Body of pancreas (tissue), 4 donors: ENCODE measurements at regions not wholly inside any gene's neighbourhood (a gene's known extent, or its start where the extent isn't known, plus 50 kb on each side); places are given as distances from the start of the nearest gene placed in this dataset.
"Not testable (repeated sequence)": the region's sequence is repeated elsewhere in the genome, so short reads cannot be mapped to it uniquely, and the experiment has no call there.

Source experiments
- ATAC-seq: fragments of 150-250 bp; one replicate; pipeline ENCODE4 v1.9.1; 2016
- DNase-seq, 4 donors: peaks; one replicate each; pipeline ENCODE4 v3.0.0-alpha.2; 2019
- H3K27ac ChIP-seq, 4 donors: fragments of 200-600 bp; sonication (generic); 1 replicate in 3 of 4; 2 replicates in 1 of 4; pipeline versions ENCODE4 v1.5.1 to v1.6.1; 2016 to 2019; ENCODE audit warnings: mild to moderate bottlenecking in 1 of 4, mixed read lengths in 1 of 4, moderate library complexity in 1 of 4
- H3K27me3 ChIP-seq, 2 donors: fragments of 200-600 bp; sonication (generic); one replicate each; pipeline ENCODE4 v1.6.0; 2016; ENCODE audit warnings: mild to moderate bottlenecking in 1 of 2
- H3K36me3 ChIP-seq, 2 donors: fragments of 200-600 bp; sonication (generic); replicated peaks in 1 of 2; 2 replicates each; pipeline ENCODE4 v1.5.1; 2016; ENCODE audit warnings: low read depth in 2 of 2; ENCODE audit not compliant: insufficient read depth in 1 of 2
- H3K4me1 ChIP-seq: fragments of 200-600 bp; sonication (generic); one replicate; pipeline ENCODE4 v1.6.0; 2016
- H3K4me3 ChIP-seq, 2 donors: fragments of 200-600 bp; sonication (generic); 1 replicate in 1 of 2; 2 replicates in 1 of 2; pipeline ENCODE4 v1.5.1; 2016 to 2019
- H3K9me3 ChIP-seq, 3 donors: fragments of 200-600 bp; sonication (generic); 1 replicate in 2 of 3; 2 replicates in 1 of 3; pipeline ENCODE4 v1.5.1; 2016
- POLR2A ChIP-seq, 3 donors: fragments of 450-650 bp; IDR thresholded peaks; one replicate each; pipeline ENCODE4 v1.6.1; 2016; ENCODE audit warnings: antibody characterized with exemption in 3 of 3, mild to moderate bottlenecking in 2 of 3
- WGBS, 2 donors: methylation state at CpG; one replicate each; pipeline ENCODE4 v1.1.5; 2017; 5-methylcytosine and 5-hydroxymethylcytosine counted together
- intact Hi-C: fragments of 100-400 bp; cut with DNase I; formaldehyde crosslinking; loops from one replicate; pipeline ENCODE4 v1.15.1; 2023
- TF ChIP-seq, protein P1 (sequence below), 7 experiments: fragments of 450-650 bp in 4 of 7; fragments of 200-600 bp in 3 of 7; sonication (generic) in 3 of 7; IDR thresholded peaks; one replicate each; pipeline ENCODE4 v1.5.1; 2016 to 2019; ENCODE audit warnings: antibody characterized with exemption in 7 of 7

DNA sequence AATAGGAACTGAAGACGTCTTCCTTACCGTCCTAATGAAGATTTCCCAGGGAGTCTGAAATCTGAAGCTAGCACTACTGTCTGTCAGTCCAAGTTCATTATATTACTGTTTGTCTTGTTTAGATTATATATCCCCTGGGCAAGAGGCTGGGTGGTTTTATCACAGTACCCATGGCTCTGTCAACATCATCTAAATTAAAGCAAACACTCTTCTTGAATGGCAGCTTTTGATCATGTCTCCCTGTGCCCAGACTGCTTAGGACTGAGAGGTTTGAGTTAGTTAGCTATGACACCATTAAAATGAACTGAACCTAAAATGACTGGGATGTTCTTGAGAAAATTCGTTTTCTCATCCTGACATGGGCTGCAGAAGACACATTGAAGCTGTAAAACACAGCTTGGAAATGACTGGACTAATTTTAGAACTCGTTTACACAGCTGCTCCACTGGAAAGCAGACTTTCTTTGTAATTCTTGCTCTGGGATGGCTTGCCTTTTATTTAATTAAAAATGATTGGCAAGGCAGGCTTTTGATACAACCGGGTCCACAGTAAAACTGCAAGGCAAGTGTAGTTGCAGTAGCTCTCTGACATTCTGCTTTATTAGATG, 243.5 kb downstream of the MFSD1 start:
- Histone ChIP-seq H3K36me3 (no peaks in the 10 kb centered on the region), H3K27ac (no peak overlapping the region), H3K4me1 (peaks cover 6% of the 10 kb centered on the region), H3K27me3 (no peaks in the 10 kb centered on the region), H3K4me3 (no peak overlapping the region), H3K9me3 (no peaks in the 10 kb centered on the region)
- no peak for TF ChIP-seq POLR2A (IDR thresholded peaks at IDR 0.05)
- TF ChIP-seq, protein P1, sequence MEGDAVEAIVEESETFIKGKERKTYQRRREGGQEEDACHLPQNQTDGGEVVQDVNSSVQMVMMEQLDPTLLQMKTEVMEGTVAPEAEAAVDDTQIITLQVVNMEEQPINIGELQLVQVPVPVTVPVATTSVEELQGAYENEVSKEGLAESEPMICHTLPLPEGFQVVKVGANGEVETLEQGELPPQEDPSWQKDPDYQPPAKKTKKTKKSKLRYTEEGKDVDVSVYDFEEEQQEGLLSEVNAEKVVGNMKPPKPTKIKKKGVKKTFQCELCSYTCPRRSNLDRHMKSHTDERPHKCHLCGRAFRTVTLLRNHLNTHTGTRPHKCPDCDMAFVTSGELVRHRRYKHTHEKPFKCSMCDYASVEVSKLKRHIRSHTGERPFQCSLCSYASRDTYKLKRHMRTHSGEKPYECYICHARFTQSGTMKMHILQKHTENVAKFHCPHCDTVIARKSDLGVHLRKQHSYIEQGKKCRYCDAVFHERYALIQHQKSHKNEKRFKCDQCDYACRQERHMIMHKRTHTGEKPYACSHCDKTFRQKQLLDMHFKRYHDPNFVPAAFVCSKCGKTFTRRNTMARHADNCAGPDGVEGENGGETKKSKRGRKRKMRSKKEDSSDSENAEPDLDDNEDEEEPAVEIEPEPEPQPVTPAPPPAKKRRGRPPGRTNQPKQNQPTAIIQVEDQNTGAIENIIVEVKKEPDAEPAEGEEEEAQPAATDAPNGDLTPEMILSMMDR (IDR thresholded peaks at IDR 0.05): no peak
- 19 to 31% methylated on average over 5 of the region's 5 CpGs for WGBS, 2 donors
- intact Hi-C loops: no loop called here
- ATAC-seq (no peak), DNase-seq (no peak)

DNA sequence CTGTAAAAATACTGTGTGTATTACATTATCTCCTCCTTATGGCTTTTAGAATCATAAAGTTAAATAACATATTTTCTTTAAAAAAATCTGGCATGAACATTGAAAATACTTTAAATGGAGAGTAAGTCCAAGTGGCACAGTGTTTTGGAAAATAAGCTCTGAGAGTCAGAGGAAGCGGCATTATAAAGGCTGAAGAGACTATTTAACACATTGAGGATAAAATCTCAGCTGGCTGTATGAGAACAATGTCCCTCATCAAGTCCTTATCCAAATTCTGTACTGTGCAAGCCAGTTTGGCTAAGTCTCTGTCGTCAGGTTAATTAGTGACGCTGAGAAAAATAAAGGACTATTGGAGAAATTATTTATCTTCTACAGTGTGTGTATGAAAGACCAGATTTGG, 245.5 kb downstream of the MFSD1 start:
- DNase-seq (no peak), ATAC-seq (no peak)
- WGBS, 2 donors: 66 to 89% methylated on average over 3 of the region's 3 CpGs
- Histone ChIP-seq H3K9me3 (no peaks in the 10 kb centered on the region), H3K27ac (no peak overlapping the region), H3K4me3 (no peak overlapping the region), H3K36me3 (no peaks in the 10 kb centered on the region), H3K27me3 (no peaks in the 10 kb centered on the region), H3K4me1 (peaks cover 6% of the 10 kb centered on the region)
- TF ChIP-seq, protein P1 (IDR thresholded peaks at IDR 0.05): no peak
- TF ChIP-seq POLR2A (IDR thresholded peaks at IDR 0.05): no peak
- intact Hi-C loops: no loop called here

DNA sequence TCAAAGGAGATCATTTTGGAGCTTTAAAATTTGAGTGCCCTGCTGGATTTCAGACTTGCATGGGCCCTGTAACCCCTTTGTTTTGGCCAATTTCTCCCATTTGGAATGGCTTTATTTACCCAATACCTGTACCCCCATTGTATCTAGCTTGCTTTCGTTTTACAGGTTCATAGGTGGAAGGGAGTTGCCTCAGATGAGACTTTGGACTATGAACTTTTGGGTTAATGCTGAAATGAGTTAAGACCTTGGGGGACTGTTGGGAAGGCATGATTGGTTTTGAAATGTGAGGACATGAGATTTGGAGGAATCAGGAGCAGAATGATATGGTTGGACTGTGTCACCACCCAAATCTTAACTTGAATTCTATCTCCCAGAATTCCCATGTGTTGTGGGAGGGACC, 250.6 kb downstream of the MFSD1 start:
- DNase-seq, H3K4me3 ChIP-seq, ATAC-seq, H3K27me3 ChIP-seq, H3K9me3 ChIP-seq, H3K4me1 ChIP-seq, H3K36me3 ChIP-seq, intact Hi-C loops, H3K27ac ChIP-seq: not testable (repeated sequence)
- WGBS, 2 donors: 31 to 50% methylated on average over 1 of the region's 1 CpG

DNA sequence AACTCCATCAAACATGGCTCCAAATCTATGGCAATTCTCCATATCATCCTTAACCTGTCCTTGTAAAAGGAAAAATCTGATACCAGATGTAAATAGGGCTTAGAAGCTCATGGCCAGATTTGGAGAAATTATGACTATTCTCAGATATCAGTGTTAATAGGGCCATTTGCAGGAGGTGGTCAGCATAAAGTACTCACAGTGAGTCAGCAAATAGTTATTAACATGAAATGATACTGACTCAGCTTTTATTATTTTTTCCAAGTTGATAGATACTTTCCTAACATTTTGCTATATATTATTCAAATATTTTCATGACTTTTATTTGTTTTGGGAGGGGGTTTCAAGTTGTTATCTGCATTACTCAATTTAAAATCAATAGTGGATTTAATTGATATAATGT, 255.8 kb downstream of the MFSD1 start:
- DNase-seq: no peak
- TF ChIP-seq, protein P1 (IDR thresholded peaks at IDR 0.05): no peak
- TF ChIP-seq POLR2A (IDR thresholded peaks at IDR 0.05): no peak
- no peak for ATAC-seq
- no peak overlapping the region for H3K4me3 ChIP-seq
- H3K4me1 ChIP-seq: no peaks in the 10 kb centered on the region
- no peaks in the 10 kb centered on the region for H3K36me3 ChIP-seq
- no peak overlapping the region for H3K27ac ChIP-seq
- no peaks in the 10 kb centered on the region for H3K27me3 ChIP-seq
- no peaks in the 10 kb centered on the region for H3K9me3 ChIP-seq
- intact Hi-C loops: no loop called here

DNA sequence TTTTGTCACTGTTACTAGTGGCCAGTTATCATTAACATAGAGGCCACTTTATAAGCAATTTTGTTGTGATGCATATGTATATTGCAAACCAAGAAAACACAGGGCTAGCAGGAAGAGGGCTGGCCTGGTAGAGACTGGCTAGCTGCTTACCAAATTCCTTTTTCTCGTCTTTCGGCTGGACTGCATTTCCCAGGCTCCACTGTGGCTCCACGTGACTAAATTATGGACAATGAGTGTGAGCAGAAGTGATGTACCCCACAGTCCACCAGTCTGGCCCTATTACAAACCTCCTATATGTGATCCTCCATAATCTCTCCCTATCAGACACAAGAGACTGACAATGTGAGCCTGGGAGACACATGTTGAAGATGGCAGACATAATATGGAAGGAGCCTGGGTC, 257.0 kb downstream of the MFSD1 start:
- DNase-seq (no peak), ATAC-seq (no peak)
- 83 to 86% methylated on average over 3 of the region's 3 CpGs for WGBS, 2 donors
- no peaks in the 10 kb centered on the region for H3K9me3 ChIP-seq
- H3K36me3 ChIP-seq: no peaks in the 10 kb centered on the region
- TF ChIP-seq, protein P1 (IDR thresholded peaks at IDR 0.05): no peak
- no peak overlapping the region for H3K4me3 ChIP-seq
- no peak overlapping the region for H3K27ac ChIP-seq
- no peaks in the 10 kb centered on the region for H3K27me3 ChIP-seq
- no peaks in the 10 kb centered on the region for H3K4me1 ChIP-seq
- intact Hi-C loops: no loop called here
